Colonic mucosa (tissue), 4 donors: ENCODE measurements at regions not wholly inside any gene's neighbourhood (a gene's known extent, or its start where the extent isn't known, plus 50 kb on each side); places are given as distances from the start of the nearest gene placed in this dataset.

Experiments
- DNase-seq: peaks from one replicate; pipeline ENCODE4 v3.0.0-alpha.2; 2020
- H3K27ac ChIP-seq: fragments of 200-600 bp; one replicate; pipeline ENCODE4 v1.8.0; 2021
- H3K27me3 ChIP-seq: fragments of 200-600 bp; one replicate; pipeline ENCODE4 v1.8.0; 2021
- H3K36me3 ChIP-seq: fragments of 200-600 bp; one replicate; pipeline ENCODE4 v1.8.0; 2021
- H3K4me1 ChIP-seq: fragments of 200-600 bp; one replicate; pipeline ENCODE4 v1.8.0; 2021; ENCODE audit warnings: mild to moderate bottlenecking
- H3K4me3 ChIP-seq: fragments of 200-600 bp; one replicate; pipeline ENCODE4 v1.8.0; 2021
- H3K9ac ChIP-seq, 2 donors: one replicate each; pipeline ENCODE4 v1.7.0; 2013; ENCODE audit warnings: control low read depth in 2 of 2, low read depth in 2 of 2, low read length in 2 of 2
- H3K9me3 ChIP-seq: fragments of 200-600 bp; one replicate; pipeline ENCODE4 v1.8.0; 2021
- intact Hi-C: fragments of 100-400 bp; cut with DNase I; formaldehyde crosslinking; loops from one replicate; pipeline ENCODE4 v1.14.1; 2022
- TF ChIP-seq, protein P1 (sequence below): fragments of 200-600 bp; IDR thresholded peaks from one replicate; pipeline ENCODE4 v1.8.0; 2022; ENCODE audit warnings: antibody characterized with exemption, mild to moderate bottlenecking
- donor health status: healthy.
- donor health status: DM: no; HTN: no; CAD: no.
- donor health status: DM: no; HTN: no; CAD: no.

- no peak overlapping the region for H3K27ac ChIP-seq
- no peaks in the 10 kb centered on the region for H3K4me1 ChIP-seq
- DNase-seq, result no peak
- H3K9ac ChIP-seq, result no peak overlapping the region
- H3K36me3 ChIP-seq, result no peaks in the 10 kb centered on the region
- TF ChIP-seq, protein P1, sequence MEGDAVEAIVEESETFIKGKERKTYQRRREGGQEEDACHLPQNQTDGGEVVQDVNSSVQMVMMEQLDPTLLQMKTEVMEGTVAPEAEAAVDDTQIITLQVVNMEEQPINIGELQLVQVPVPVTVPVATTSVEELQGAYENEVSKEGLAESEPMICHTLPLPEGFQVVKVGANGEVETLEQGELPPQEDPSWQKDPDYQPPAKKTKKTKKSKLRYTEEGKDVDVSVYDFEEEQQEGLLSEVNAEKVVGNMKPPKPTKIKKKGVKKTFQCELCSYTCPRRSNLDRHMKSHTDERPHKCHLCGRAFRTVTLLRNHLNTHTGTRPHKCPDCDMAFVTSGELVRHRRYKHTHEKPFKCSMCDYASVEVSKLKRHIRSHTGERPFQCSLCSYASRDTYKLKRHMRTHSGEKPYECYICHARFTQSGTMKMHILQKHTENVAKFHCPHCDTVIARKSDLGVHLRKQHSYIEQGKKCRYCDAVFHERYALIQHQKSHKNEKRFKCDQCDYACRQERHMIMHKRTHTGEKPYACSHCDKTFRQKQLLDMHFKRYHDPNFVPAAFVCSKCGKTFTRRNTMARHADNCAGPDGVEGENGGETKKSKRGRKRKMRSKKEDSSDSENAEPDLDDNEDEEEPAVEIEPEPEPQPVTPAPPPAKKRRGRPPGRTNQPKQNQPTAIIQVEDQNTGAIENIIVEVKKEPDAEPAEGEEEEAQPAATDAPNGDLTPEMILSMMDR, result no peak
- intact Hi-C loops, result no loop called here
- H3K4me3 ChIP-seq, result no peak overlapping the region
- no peaks in the 10 kb centered on the region for H3K9me3 ChIP-seq
- H3K27me3 ChIP-seq, result no peaks in the 10 kb centered on the region
Observed at GRCh38 chr12:4068981-4069669, 195.9 kb upstream of the PARP11 start.

DNA sequence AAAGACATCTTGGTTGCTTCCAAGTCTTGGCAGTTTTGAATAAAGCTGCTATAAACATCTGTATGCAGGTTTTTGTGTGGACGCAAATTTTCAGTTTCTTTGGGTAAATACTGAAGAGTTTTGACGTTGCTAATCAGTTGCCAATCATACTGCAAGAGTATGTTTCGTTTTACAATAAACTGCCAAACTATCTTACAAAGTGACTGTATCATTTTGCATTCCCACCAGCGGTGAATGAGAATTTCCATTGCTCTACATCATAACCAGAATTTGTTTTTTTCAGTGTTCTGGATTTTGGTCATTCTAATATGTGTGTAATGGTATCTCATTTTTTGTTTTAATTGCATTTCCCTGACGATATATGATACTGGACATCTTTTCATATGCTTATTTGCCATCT is 190.8 kb upstream of the PARP11 start:
- Histone ChIP-seq H3K4me1 (no peaks in the 10 kb centered on the region), H3K9me3 (no peaks in the 10 kb centered on the region)

GRCh38 chr12:4059898-4060568 is 186.8 kb upstream of the PARP11 start:
- intact Hi-C loops, result no loop called here
- TF ChIP-seq, protein P1, result no peak

More for the DNA sequence above, 190.8 kb upstream of the PARP11 start:
- no peaks in the 10 kb centered on the region for H3K27me3 ChIP-seq
- no peaks in the 10 kb centered on the region for H3K36me3 ChIP-seq
- no peak overlapping the region for H3K27ac ChIP-seq
- no peak for DNase-seq
- no peak overlapping the region for H3K4me3 ChIP-seq
- intact Hi-C loops, result no loop called here
- TF ChIP-seq, protein P1, result no peak
- H3K9ac ChIP-seq, result no peak overlapping the region

DNA sequence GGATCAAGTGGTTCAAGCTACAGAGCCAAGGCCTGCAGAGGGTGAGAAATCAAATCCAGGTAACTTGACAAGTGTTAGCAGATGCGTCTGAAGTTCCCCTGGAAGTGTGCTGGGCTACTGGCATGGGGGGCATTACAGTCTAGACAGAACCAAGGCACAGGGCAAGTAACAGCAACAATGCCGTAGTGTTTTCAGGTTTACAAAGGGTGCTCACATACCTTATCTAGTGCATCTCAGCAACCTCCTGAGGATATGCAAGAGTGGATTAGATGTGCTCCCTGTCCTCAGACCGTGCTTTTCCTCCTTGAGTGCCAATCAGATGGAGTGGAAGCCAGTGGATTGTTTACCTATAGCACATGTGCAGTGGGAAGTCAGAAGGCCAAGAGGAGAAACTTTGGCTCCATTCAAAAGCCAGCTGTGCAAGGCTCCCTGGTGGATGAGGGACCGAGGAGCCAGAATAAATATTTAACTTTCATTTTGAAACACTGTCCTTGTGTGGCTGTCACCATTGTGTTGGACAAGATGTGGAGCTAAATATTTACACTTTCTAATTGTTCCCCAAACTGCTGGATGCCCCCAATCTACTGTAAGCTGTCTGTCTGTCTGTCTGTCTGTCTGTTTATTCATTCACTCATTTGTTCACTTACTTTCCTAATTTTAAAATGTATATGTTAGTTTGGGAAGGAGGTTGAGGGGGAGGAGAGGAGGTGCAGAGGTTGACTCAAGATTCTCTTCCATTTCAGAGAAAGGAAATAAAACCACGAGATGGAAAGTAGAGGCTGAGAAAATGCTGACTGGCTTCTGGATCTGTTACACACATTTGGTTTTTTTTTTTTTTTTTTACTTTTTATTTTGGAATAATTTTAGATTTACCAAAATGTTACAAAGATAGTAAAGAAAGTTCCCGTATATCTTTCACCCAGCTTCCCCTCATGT is 184.0 kb upstream of the PARP11 start:
- Histone ChIP-seq H3K27ac (no peak overlapping the region), H3K36me3 (no peaks in the 10 kb centered on the region), H3K9me3 (no peaks in the 10 kb centered on the region), H3K27me3 (no peaks in the 10 kb centered on the region), H3K9ac (no peak overlapping the region), H3K4me3 (no peak overlapping the region), H3K4me1 (no peaks in the 10 kb centered on the region)
- intact Hi-C loops, result no loop called here
- DNase-seq, result no peak
- TF ChIP-seq, protein P1, result no peak

More at GRCh38 chr12:4059898-4060568, 186.8 kb upstream of the PARP11 start:
- no peaks in the 10 kb centered on the region for H3K27me3 ChIP-seq
- H3K27ac ChIP-seq, result no peak overlapping the region
- no peaks in the 10 kb centered on the region for H3K36me3 ChIP-seq
- DNase-seq, result no peak
- H3K4me3 ChIP-seq, result no peak overlapping the region
- no peaks in the 10 kb centered on the region for H3K4me1 ChIP-seq
- no peak overlapping the region for H3K9ac ChIP-seq
- H3K9me3 ChIP-seq, result no peaks in the 10 kb centered on the region

DNA sequence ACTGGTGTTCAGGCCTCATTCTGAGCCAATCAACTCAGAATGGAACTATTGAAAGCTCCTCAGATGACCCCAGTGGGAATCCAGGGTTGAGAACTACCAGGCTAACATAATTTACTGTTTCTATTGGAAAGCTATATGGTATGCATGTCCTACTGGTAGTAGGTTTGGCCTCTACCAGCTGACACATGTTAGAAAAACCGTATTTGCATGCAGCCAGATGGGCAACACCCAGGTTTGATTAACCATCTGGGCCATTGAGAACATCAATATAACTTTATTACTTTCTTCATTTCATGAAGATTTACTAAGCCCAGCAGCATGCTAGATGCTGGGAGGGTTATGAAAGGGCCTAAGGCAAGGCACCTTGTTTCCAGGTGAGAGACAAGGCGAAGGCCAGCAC is 181.4 kb upstream of the PARP11 start:
- no peak overlapping the region for H3K4me3 ChIP-seq
- intact Hi-C loops, result no loop called here
- no peak overlapping the region for H3K9ac ChIP-seq
- no peaks in the 10 kb centered on the region for H3K36me3 ChIP-seq
- DNase-seq, result no peak
- TF ChIP-seq, protein P1, result no peak
- H3K27me3 ChIP-seq, result no peaks in the 10 kb centered on the region
- H3K9me3 ChIP-seq, result no peaks in the 10 kb centered on the region
- no peaks in the 10 kb centered on the region for H3K4me1 ChIP-seq
- no peak overlapping the region for H3K27ac ChIP-seq
